Spleen (tissue), 11 donors: ENCODE measurements at regions not wholly inside any gene's neighbourhood (a gene's known extent, or its start where the extent isn't known, plus 50 kb on each side); places are given as distances from the start of the nearest gene placed in this dataset.

ENCODE experiments used
- DNase-seq: peaks from one replicate; pipeline ENCODE4 v3.0.0-alpha.2; 2020
- H3K27ac ChIP-seq, 8 donors: fragments of 200-600 bp; sonication (generic) in 7 of 8; 1 replicate in 4 of 8; 2 replicates in 4 of 8; pipeline versions ENCODE4 v1.5.0 to v1.8.0; 2016 to 2021; ENCODE audit warnings: inconsistent platforms in 4 of 8, mild to moderate bottlenecking in 4 of 8, moderate library complexity in 1 of 8
- H3K27me3 ChIP-seq, 7 donors: fragments of 200-600 bp; sonication (generic) in 6 of 7; replicated peaks in 1 of 7; 1 replicate in 4 of 7; 2 replicates in 3 of 7; pipeline versions ENCODE4 v1.5.0 to v1.8.0; 2016 to 2021; ENCODE audit warnings: inconsistent platforms in 3 of 7, mild to moderate bottlenecking in 1 of 7
- H3K36me3 ChIP-seq, 6 donors: fragments of 200-600 bp; sonication (generic) in 5 of 6; 1 replicate in 4 of 6; 2 replicates in 2 of 6; pipeline versions ENCODE4 v1.5.0 to v1.8.0; 2016 to 2021; ENCODE audit warnings: inconsistent platforms in 2 of 6
- H3K4me1 ChIP-seq, 6 donors: fragments of 200-600 bp; sonication (generic) in 5 of 6; 1 replicate in 3 of 6; 2 replicates in 3 of 6; pipeline versions ENCODE4 v1.5.0 to v1.8.0; 2016 to 2021; ENCODE audit warnings: inconsistent platforms in 3 of 6
- H3K4me3 ChIP-seq, 8 donors: fragments of 200-600 bp; sonication (generic) in 7 of 8; 1 replicate in 4 of 8; 2 replicates in 4 of 8; pipeline versions ENCODE4 v1.5.0 to v1.8.0; 2016 to 2021; ENCODE audit warnings: inconsistent platforms in 4 of 8, mild to moderate bottlenecking in 4 of 8, moderate library complexity in 2 of 8
- H3K9me3 ChIP-seq, 8 donors: fragments of 200-600 bp; sonication (generic) in 7 of 8; 1 replicate in 4 of 8; 2 replicates in 4 of 8; pipeline versions ENCODE4 v1.5.0 to v1.8.0; 2016 to 2021; ENCODE audit warnings: inconsistent platforms in 4 of 8
- POLR2A ChIP-seq, 3 donors: fragments of 450-650 bp; IDR thresholded peaks; one replicate each; pipeline ENCODE4 v1.5.1; 2017; ENCODE audit warnings: antibody characterized with exemption in 3 of 3, mild to moderate bottlenecking in 1 of 3
- POLR2AphosphoS5 ChIP-seq, 3 donors: sonication (generic); formaldehyde crosslinking; IDR thresholded peaks; one replicate each; pipeline ENCODE4 v1.5.1; 2017; ENCODE audit warnings: antibody characterized with exemption in 3 of 3
- WGBS, 5 donors: extraction: QIAGEN DNeasy Blood & Tissue Kit in 3 of 5; methylation state at CpG; one replicate each; pipeline versions ENCODE4 v1.1.5 to v1.1.7; 2013 to 2018; 5-methylcytosine and 5-hydroxymethylcytosine counted together
- intact Hi-C: fragments of 100-400 bp; cut with DNase I; formaldehyde crosslinking; loops from one replicate; pipeline ENCODE4 v1.15.0; 2023; ENCODE audit warnings: low total_unique reads
- TF ChIP-seq, protein P1 (sequence below), 11 experiments: fragments of 200-600 bp in 7 of 11; fragments of 450-650 bp in 4 of 11; sonication (generic) in 4 of 11; IDR thresholded peaks in 8 of 11; conservative IDR thresholded peaks in 3 of 11; 1 replicate in 7 of 11; 2 replicates in 4 of 11; pipeline versions ENCODE4 v1.4.0 to v1.8.0; 2016 to 2021; ENCODE audit warnings: antibody characterized with exemption in 11 of 11, inconsistent platforms in 4 of 11, mild to moderate bottlenecking in 1 of 11
- donor health status: healthy with polysubstance abuse.
- donor health status: DM: no; HTN: no; CAD: no; lungs with moderate emphysema.
- donor health status: DM: no; HTN: no; CAD: no.
- donor health status: Bipolar disorder and iron deficiency.
- donor health status: healthy.
- donor health status: DM: no; HTN: no; CAD: no.
- donor health status: DM: yes; HTN: yes; CAD: no.

DNA sequence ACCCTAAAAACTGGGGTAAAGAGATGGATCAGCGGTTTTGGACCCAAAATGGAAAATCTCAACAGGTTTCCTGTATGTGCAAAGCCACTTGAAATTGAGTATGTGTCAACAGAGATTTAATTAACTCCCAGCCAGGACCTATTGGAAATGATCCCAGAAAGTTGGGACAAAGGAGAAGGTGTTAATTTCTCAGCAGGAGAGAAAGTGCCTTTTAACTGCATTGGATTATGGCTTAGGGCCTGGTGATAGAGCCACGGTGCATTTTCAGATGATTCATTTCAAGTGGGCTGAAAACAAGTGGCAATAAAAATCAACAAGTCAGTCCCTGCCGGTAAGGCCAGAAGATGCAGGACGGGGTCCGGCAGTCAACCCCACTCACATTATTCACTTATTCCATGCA, 80.2 kb upstream of the BCL11A start:
- TF ChIP-seq, protein P1, sequence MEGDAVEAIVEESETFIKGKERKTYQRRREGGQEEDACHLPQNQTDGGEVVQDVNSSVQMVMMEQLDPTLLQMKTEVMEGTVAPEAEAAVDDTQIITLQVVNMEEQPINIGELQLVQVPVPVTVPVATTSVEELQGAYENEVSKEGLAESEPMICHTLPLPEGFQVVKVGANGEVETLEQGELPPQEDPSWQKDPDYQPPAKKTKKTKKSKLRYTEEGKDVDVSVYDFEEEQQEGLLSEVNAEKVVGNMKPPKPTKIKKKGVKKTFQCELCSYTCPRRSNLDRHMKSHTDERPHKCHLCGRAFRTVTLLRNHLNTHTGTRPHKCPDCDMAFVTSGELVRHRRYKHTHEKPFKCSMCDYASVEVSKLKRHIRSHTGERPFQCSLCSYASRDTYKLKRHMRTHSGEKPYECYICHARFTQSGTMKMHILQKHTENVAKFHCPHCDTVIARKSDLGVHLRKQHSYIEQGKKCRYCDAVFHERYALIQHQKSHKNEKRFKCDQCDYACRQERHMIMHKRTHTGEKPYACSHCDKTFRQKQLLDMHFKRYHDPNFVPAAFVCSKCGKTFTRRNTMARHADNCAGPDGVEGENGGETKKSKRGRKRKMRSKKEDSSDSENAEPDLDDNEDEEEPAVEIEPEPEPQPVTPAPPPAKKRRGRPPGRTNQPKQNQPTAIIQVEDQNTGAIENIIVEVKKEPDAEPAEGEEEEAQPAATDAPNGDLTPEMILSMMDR (IDR thresholded peaks at IDR 0.05 in 8 of 11, conservative IDR thresholded peaks at IDR 0.05 in 3 of 11) = no peak
- TF ChIP-seq POLR2AphosphoS5 (IDR thresholded peaks at IDR 0.05) (no peak), POLR2A (IDR thresholded peaks at IDR 0.05) (no peak)
- 72 to 92% (median 83%) methylated on average over 5 of the region's 5 CpGs for WGBS, 5 donors
- no peaks in the 10 kb centered on the region for H3K9me3 ChIP-seq
- no peaks in the 10 kb centered on the region for H3K4me1 ChIP-seq
- no peak overlapping the region for H3K27ac ChIP-seq
- peaks cover 0 to 9% (median 0%) of the 10 kb centered on the region in 7 donors for H3K27me3 ChIP-seq
- no peaks in the 10 kb centered on the region for H3K36me3 ChIP-seq
- intact Hi-C loops = no loop called here
- no peak overlapping the region for H3K4me3 ChIP-seq
- DNase-seq = no peak

DNA sequence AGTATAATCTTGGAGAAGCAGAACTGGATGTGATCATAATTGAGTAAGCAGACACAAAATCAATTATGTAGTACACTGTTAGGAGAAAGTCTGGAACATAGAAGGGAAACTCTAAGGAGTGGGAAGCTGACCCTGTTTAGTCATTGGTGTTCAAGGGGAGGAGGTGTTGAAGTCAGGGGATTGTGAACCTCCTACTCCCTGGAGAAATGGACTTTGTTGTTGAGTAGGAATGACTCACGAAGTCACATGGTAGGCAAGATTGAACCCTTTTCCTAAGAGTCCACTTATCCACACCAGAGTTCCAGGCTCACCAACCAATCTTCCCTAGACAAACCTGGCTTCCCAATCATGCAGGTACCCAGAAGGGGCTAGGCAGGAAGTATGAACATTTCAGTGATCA, 81.0 kb upstream of the BCL11A start:
- Histone ChIP-seq H3K4me3 (no peak overlapping the region), H3K9me3 (no peaks in the 10 kb centered on the region), H3K27ac (no peak overlapping the region), H3K27me3 (peaks cover 0 to 9% (median 0%) of the 10 kb centered on the region in 7 donors), H3K4me1 (no peaks in the 10 kb centered on the region), H3K36me3 (no peaks in the 10 kb centered on the region)
- WGBS, 5 donors = 57 to 91% (median 66%) methylated on average over 1 of the region's 1 CpG
- intact Hi-C loops = no loop called here
- TF ChIP-seq POLR2AphosphoS5 (IDR thresholded peaks at IDR 0.05) (no peak), POLR2A (IDR thresholded peaks at IDR 0.05) (no peak)
- TF ChIP-seq, protein P1 (IDR thresholded peaks at IDR 0.05 in 8 of 11, conservative IDR thresholded peaks at IDR 0.05 in 3 of 11) = no peak
- no peak for DNase-seq

DNA sequence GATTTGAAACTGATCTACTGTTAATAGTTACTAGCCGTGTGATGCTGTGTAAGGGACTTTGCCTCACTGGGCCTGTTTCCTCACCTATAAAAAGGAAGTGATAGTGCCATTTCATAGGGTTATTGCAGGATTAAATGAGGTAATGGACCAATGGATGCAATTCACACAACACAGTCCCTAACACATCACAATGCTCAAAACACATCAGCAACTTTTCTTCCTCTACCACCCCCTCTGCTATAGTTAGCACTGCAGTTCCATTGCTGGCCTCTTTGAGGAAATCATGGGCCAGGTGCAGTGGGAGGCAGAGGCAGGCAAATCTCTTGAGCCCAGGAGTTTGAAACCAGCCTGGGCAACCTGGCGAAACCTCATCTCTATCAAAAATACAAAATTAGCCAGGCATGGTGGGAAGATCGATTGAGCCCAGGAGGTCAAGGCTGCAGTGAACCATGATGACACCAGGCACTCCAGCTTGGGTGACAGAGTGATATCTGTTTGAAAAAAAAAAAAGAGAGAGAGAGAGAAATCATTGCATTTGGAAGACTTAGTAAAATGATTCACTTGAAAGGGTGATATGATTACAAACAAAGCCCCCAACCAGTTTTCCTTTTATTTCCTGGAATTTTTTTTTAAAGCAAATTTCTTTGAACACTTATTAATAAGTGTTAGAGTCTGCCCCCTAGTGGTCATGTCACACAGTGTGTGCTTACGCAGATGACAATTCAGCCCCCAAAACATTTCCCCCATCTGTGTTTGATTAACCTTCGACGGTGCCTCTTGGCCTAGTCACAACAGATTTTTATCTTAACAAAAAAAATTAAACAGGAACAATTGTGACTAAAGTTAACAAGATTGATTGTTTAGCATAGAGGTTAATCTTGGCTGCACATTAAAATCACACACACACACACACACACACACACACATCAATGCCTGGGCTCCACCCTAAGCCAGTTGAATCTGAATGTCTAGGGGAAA, 88.6 kb upstream of the BCL11A start:
- H3K9me3 ChIP-seq = no peaks in the 10 kb centered on the region
- H3K4me3 ChIP-seq = no peak overlapping the region
- no peaks in the 10 kb centered on the region for H3K36me3 ChIP-seq
- peaks cover 0 to 6% (median 0%) of the 10 kb centered on the region in 6 donors for H3K4me1 ChIP-seq
- WGBS, 5 donors = 26 to 34% (median 32%) methylated on average over 6 of the region's 6 CpGs
- intact Hi-C loops = no loop called here
- TF ChIP-seq POLR2A (IDR thresholded peaks at IDR 0.05) = no peak
- TF ChIP-seq, protein P1 (IDR thresholded peaks at IDR 0.05 in 8 of 11, conservative IDR thresholded peaks at IDR 0.05 in 3 of 11) = peak in 10 of 11 experiments; percentile 10 to 78 (median 66)
- H3K27me3 ChIP-seq = no peaks in the 10 kb centered on the region
- DNase-seq = no peak
- no peak overlapping the region for H3K27ac ChIP-seq

DNA sequence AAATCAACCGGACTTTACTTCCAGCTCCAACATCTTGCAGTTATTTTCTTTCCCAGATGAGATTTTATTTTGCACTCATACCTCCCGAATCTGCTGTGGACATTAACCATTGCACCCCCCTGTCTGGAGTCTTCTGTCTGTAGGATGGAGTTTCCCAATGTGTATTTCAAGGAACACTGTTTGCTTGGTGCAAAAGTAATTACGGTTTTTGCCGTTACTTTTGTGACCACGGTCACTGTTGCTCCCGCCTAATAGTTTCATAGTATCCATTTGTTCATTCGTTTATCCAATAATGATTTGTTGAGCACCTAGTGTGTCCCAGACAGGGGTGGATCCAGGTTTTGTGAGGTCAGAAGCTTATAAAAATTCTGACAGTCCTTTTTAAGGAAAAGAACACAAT, 90.3 kb upstream of the BCL11A start:
- Histone ChIP-seq H3K4me3 (no peak overlapping the region), H3K27ac (no peak overlapping the region), H3K36me3 (no peaks in the 10 kb centered on the region), H3K9me3 (no peaks in the 10 kb centered on the region), H3K27me3 (peaks cover 0 to 11% (median 0%) of the 10 kb centered on the region in 7 donors), H3K4me1 (peaks cover 0 to 6% (median 0%) of the 10 kb centered on the region in 6 donors)
- no peak for DNase-seq
- intact Hi-C loops = no loop called here
- TF ChIP-seq POLR2A (IDR thresholded peaks at IDR 0.05) = no peak
- no peak for TF ChIP-seq POLR2AphosphoS5 (IDR thresholded peaks at IDR 0.05)
- TF ChIP-seq, protein P1 (IDR thresholded peaks at IDR 0.05 in 8 of 11, conservative IDR thresholded peaks at IDR 0.05 in 3 of 11) = no peak
- WGBS, 5 donors = 89 to 93% (median 89%) methylated on average over 7 of the region's 7 CpGs
